ENCODE measurements at regions not wholly inside any gene's neighbourhood (a gene's known extent, or its start where the extent isn't known, plus 50 kb on each side); places are given as distances from the start of the nearest gene placed in this dataset.

- no peak for DNase-seq
Measured at GRCh38 chr5:33212900-33213299, 227.9 kb upstream of the TARS1 start.

GRCh38 chr5:33223563-33224284 is 217.0 kb upstream of the TARS1 start:
- DNase-seq, result no peak

- DNase-seq, result no peak
Measured at GRCh38 chr5:33224285-33224961, 216.3 kb upstream of the TARS1 start.

- DNase-seq, result no peak
Measured at GRCh38 chr5:33227247-33227646, 213.5 kb upstream of the TARS1 start.

- DNase-seq, result no peak
Measured at GRCh38 chr5:33227746-33228145, 213.0 kb upstream of the TARS1 start.

GRCh38 chr5:33228149-33228548 is 212.6 kb upstream of the TARS1 start:
- no peak for DNase-seq

GRCh38 chr5:33229216-33229615 is 211.5 kb upstream of the TARS1 start:
- no peak for DNase-seq

GRCh38 chr5:33230467-33231078 is 210.2 kb upstream of the TARS1 start:
- DNase-seq, result no peak

- DNase-seq, result no peak
Measured at GRCh38 chr5:33231214-33231710, 209.5 kb upstream of the TARS1 start.

- no peak for DNase-seq
Measured at GRCh38 chr5:33231935-33232334, 208.8 kb upstream of the TARS1 start.

GRCh38 chr5:33232731-33233505 is 207.8 kb upstream of the TARS1 start:
- DNase-seq, result no peak

- no peak for DNase-seq
Measured at GRCh38 chr5:33235304-33235703, 205.5 kb upstream of the TARS1 start.

GRCh38 chr5:33235824-33236223 is 204.9 kb upstream of the TARS1 start:
- DNase-seq, result no peak

- no peak for DNase-seq
Measured at GRCh38 chr5:33237471-33237870, 203.3 kb upstream of the TARS1 start.

- DNase-seq, result no peak
Measured at GRCh38 chr5:33238826-33239695, 201.7 kb upstream of the TARS1 start.

- no peak for DNase-seq
Measured at GRCh38 chr5:33240558-33240957, 200.2 kb upstream of the TARS1 start.

GRCh38 chr5:33241802-33242201 is 199.0 kb upstream of the TARS1 start:
- DNase-seq, result no peak

- no peak for DNase-seq
Measured at GRCh38 chr5:33242277-33242676, 198.5 kb upstream of the TARS1 start.

- DNase-seq, result no peak
Measured at GRCh38 chr5:33244441-33245150, 196.2 kb upstream of the TARS1 start.

GRCh38 chr5:33254579-33254978 is 186.2 kb upstream of the TARS1 start:
- DNase-seq, result no peak

- DNase-seq, result peak in 1 of 2 donors; percentile 3
Measured at GRCh38 chr5:33257807-33258429, 182.8 kb upstream of the TARS1 start.

Measured in hippocampal formation (tissue), 2 donors.